ENCODE measurements at regions not wholly inside any gene's neighbourhood (a gene's known extent, or its start where the extent isn't known, plus 50 kb on each side); places are given as distances from the start of the nearest gene placed in this dataset.

DNA sequence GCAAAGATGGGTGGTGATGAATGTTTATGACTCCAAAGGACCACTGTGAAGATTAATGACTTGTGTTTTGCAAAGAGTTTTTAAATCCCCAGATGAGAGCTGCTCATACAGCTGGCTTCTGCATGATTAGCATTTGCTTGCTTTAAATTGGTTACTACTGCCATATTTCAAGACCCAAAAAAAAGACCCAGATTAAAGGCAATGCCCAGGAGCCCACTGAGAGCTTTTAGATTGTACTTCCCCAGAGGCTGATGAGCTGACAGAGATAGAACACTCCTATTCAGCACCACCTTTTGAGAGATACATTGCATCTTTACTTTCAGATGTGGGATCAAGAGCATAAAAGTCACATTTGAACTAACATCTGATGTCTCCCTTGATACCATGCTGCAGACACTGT, 142.0 kb downstream of the HNRNPD start:
- no peak for TF ChIP-seq CTCF (IDR thresholded peaks at IDR 0.05)
- TF ChIP-seq ZFX (IDR thresholded peaks at IDR 0.05; ENCODE audit: borderline replicate concordance) = no peak

Measured in 22Rv1 (cell line).